ENCODE measurements at regions not wholly inside any gene's neighbourhood (a gene's known extent, or its start where the extent isn't known, plus 50 kb on each side); places are given as distances from the start of the nearest gene placed in this dataset.

DNA sequence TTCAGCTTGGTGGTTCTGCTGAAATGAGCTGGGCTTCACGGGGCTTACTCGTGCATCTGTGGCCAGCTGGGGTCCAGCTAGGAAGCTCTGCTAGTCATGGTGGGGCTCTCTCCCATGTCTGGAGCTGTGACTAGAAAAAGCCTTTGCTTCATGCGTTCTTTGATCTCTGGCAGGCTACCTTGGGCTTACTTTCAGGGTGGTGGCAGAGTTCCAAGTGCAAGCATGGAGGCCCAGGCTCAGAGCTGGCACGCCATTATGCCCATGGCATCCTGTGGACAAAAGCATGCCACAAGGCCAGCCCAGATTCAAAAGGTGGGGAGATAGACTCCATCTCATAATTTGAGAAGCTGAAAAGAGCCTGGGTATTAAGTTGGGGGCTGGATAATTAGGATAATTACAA, 55.4 kb upstream of the GBA3 start:
- intact Hi-C loops (cut with micrococcal nuclease), result no loop called here
- POLR2A ChIA-PET (ENCODE audit: unreplicated experiment), result no interaction called here
- DNase-seq, result no peak

More for the DNA sequence above, 55.4 kb upstream of the GBA3 start:
- H3K4me3 ChIP-seq (ENCODE audit: low read length), result no peak overlapping the region
- no peak for TF ChIP-seq EZH2phosphoT487 (IDR thresholded peaks at IDR 0.05; ENCODE audit: borderline replicate concordance, low read length)
- TF ChIP-seq CTCF (conservative IDR thresholded peaks at IDR 0.05; ENCODE audit: low read depth, low read length), result no peak
- TF ChIP-seq EZH2 (IDR thresholded peaks at IDR 0.05; ENCODE audit: low read length, unreplicated experiment), result no peak
- H3K9me3 ChIP-seq (ENCODE audit: low read length), result no peaks in the 10 kb centered on the region
- no peak overlapping the region for H2AFZ ChIP-seq (ENCODE audit: low read length)
- H3F3A ChIP-seq (ENCODE audit: low read length, unreplicated experiment), result no peaks in the 10 kb centered on the region
- peaks cover 4% of the 10 kb centered on the region; the same call in 1 of the 2 replicates for H3K27me3 ChIP-seq (ENCODE audit: low read length)
- CTCF ChIA-PET, result no interaction called here
- no peaks in the 10 kb centered on the region for H4K20me1 ChIP-seq (ENCODE audit: low read length)
- no peaks in the 10 kb centered on the region for H3K4me1 ChIP-seq (ENCODE audit: insufficient read depth, low read length)
- no peaks in the 10 kb centered on the region for H3K9me2 ChIP-seq (replicated peaks; ENCODE audit: low read length)
- no peak for ATAC-seq
- no peaks in the 10 kb centered on the region for H3K36me3 ChIP-seq (ENCODE audit: low read depth, low read length)
- no peaks in the 10 kb centered on the region for H3K79me2 ChIP-seq (ENCODE audit: low read length)
- BruUV-seq (replicated peaks), result no TSS peak
- no peak overlapping the region for H3K4me2 ChIP-seq (ENCODE audit: low read length)
- H3K9ac ChIP-seq (ENCODE audit: low read length), result no peak overlapping the region
- no peak overlapping the region for H3K27ac ChIP-seq (ENCODE audit: low read length)

Data from PC-3 (cell line).